A549 (cell line): ENCODE measurements at regions not wholly inside any gene's neighbourhood (a gene's known extent, or its start where the extent isn't known, plus 50 kb on each side); places are given as distances from the start of the nearest gene placed in this dataset.

ENCODE experiments used
- ATAC-seq, 2 experiments: fragments of 200-7000 bp in 1 of 2; fragments of >200 bp in 1 of 2; cut with Nextera tagmentation in 1 of 2; cut with Tn5 transposase in 1 of 2; 3 replicates each; pipeline versions ENCODE4 v1.8.0 to v1.9.1; 2018 to 2020; ENCODE audit warnings: mild to moderate bottlenecking in 1 of 2, moderate library complexity in 1 of 2
- CTCF ChIA-PET: fragments of 300-600 bp; sonication (Branson Sonifier 250); formaldehyde crosslinking; extraction: SDS; loops from one replicate; lab custom pipeline; 2021; ENCODE audit warnings: antibody characterized with exemption, inconsistent platforms; lab: Yijun Ruan, JAX
- POLR2A ChIA-PET: fragments of 350-600 bp; formaldehyde crosslinking; extraction: SDS; loops from one replicate; lab custom pipeline; 2021; ENCODE audit warnings: antibody characterized with exemption, inconsistent platforms; lab: Yijun Ruan, JAX
- DNase-seq, 2 experiments: peaks; one replicate each; pipeline versions ENCODE4 v3.0.0 to v3.0.0-alpha.2; 2011 to 2016; ENCODE audit warnings: low read depth in 1 of 2, low spot score in 1 of 2
- FAIRE-seq: peaks from 2 replicates; lab custom pipeline; 2011; peaks lifted over from hg19 to GRCh38; lab: Jason Lieb, UNC
- H3K27ac ChIP-seq, 2 experiments: fragments of >200 bp; sonication (Bioruptor Twin); formaldehyde crosslinking; 3 replicates each; pipeline ENCODE4 v1.5.1; 2016 to 2017
- H3K4me1 ChIP-seq: fragments of >200 bp; sonication (Bioruptor Twin); formaldehyde crosslinking; 3 replicates; pipeline ENCODE4 v1.6.1; 2016
- H3K4me2 ChIP-seq: fragments of >200 bp; sonication (Bioruptor Twin); formaldehyde crosslinking; 3 replicates; pipeline ENCODE4 v1.6.1; 2016
- H3K4me3 ChIP-seq: fragments of >200 bp; sonication (Bioruptor Twin); formaldehyde crosslinking; 3 replicates; pipeline ENCODE4 v1.5.1; 2016
- H3K9me3 ChIP-seq: fragments of >200 bp; sonication (Bioruptor Twin); formaldehyde crosslinking; 3 replicates; pipeline ENCODE4 v1.6.1; 2016
- CBX2 ChIP-seq: fragments of 200-600 bp; sonication (generic); IDR thresholded peaks from 2 replicates; pipeline ENCODE4 v1.6.1; 2016; ENCODE audit warnings: low read depth, mild to moderate bottlenecking, borderline replicate concordance
- E2F6 ChIP-seq: IDR thresholded peaks from 2 replicates; pipeline ENCODE4 v1.6.1; 2012; ENCODE audit warnings: low read depth, borderline replicate concordance
- EHF ChIP-seq: fragments of 250-450 bp; sonication (Bioruptor Pico); IDR thresholded peaks from 2 replicates; pipeline ENCODE4 v1.5.0; 2020; ENCODE audit warnings: mild to moderate bottlenecking
- EHMT2 ChIP-seq: fragments of 200-600 bp; sonication (generic); IDR thresholded peaks from 2 replicates; pipeline ENCODE4 v1.6.1; 2016; ENCODE audit warnings: antibody characterized with exemption, low read depth, mild to moderate bottlenecking, moderate library complexity
- ESRRA ChIP-seq: fragments of 150-350 bp; IDR thresholded peaks from 2 replicates; pipeline ENCODE4 v1.6.1; 2014; ENCODE audit warnings: mild to moderate bottlenecking, low read length, borderline replicate concordance
- FOSB ChIP-seq: fragments of 250-450 bp; sonication (Bioruptor Pico); IDR thresholded peaks from 2 replicates; pipeline ENCODE4 v1.5.0; 2020; ENCODE audit warnings: mild to moderate bottlenecking, moderate library complexity
- FOSL2 ChIP-seq, 2 experiments: fragments of 450-650 bp in 1 of 2; fragments of >200 bp in 1 of 2; sonication (Bioruptor Twin) in 1 of 2; formaldehyde crosslinking; IDR thresholded peaks; 2 replicates each; pipeline versions ENCODE4 v1.5.0 to v1.6.1; 2016 to 2020; ENCODE audit warnings: mild to moderate bottlenecking in 1 of 2, moderate library complexity in 1 of 2
- GATA3 ChIP-seq: IDR thresholded peaks from 2 replicates; pipeline ENCODE4 v1.6.1; 2012; ENCODE audit warnings: borderline replicate concordance
- HEYL ChIP-seq: fragments of 250-450 bp; sonication (Bioruptor Pico); IDR thresholded peaks from 2 replicates; pipeline ENCODE4 v1.8.0; 2021; ENCODE audit warnings: mild to moderate bottlenecking, moderate library complexity
- HOXA7 ChIP-seq: fragments of 250-450 bp; sonication (Bioruptor Pico); IDR thresholded peaks from 2 replicates; pipeline ENCODE4 v1.5.0; 2020; ENCODE audit warnings: mild to moderate bottlenecking, moderate library complexity
- JUN ChIP-seq, 2 experiments: fragments of >200 bp; sonication (Bioruptor Twin); formaldehyde crosslinking; IDR thresholded peaks; 2 replicates in 1 of 2; 3 replicates in 1 of 2; pipeline ENCODE4 v1.6.1; 2016 to 2017
- MAFK ChIP-seq: fragments of 450-650 bp; IDR thresholded peaks from 2 replicates; pipeline ENCODE4 v1.6.1; 2014; ENCODE audit not compliant: partially characterized antibody
- MAZ ChIP-seq: fragments of 150-350 bp; IDR thresholded peaks from 2 replicates; pipeline ENCODE4 v1.6.1; 2014; ENCODE audit warnings: antibody characterized with exemption, low read depth, low read length, borderline replicate concordance
- NPAS2 ChIP-seq: fragments of 250-450 bp; sonication (Bioruptor Pico); IDR thresholded peaks from 2 replicates; pipeline ENCODE4 v1.8.0; 2022; ENCODE audit warnings: mild to moderate bottlenecking, moderate library complexity, borderline replicate concordance
- PHF8 ChIP-seq: fragments of 200-600 bp; sonication (generic); IDR thresholded peaks from 2 replicates; pipeline ENCODE4 v1.6.1; 2016; ENCODE audit warnings: low read depth, mild to moderate bottlenecking, antibody characterized with exemption, moderate library complexity, borderline replicate concordance
- POLR2A ChIP-seq: IDR thresholded peaks from 2 replicates; pipeline ENCODE4 v1.6.1; 2012; ENCODE audit warnings: mild to moderate bottlenecking, low read length
- RARB ChIP-seq: fragments of 250-450 bp; sonication (Bioruptor Pico); IDR thresholded peaks from 2 replicates; pipeline ENCODE4 v1.8.0; 2021; ENCODE audit warnings: mild to moderate bottlenecking, moderate library complexity
- RCOR1 ChIP-seq: fragments of 150-350 bp; IDR thresholded peaks from 2 replicates; pipeline ENCODE4 v1.6.1; 2014; ENCODE audit warnings: antibody characterized with exemption, low read length, low read depth
- RNF2 ChIP-seq: fragments of 200-600 bp; sonication (generic); IDR thresholded peaks from 2 replicates; pipeline ENCODE4 v1.6.1; 2016; ENCODE audit warnings: low read depth, mild to moderate bottlenecking, antibody characterized with exemption, moderate library complexity, borderline replicate concordance
- SMC3 ChIP-seq: fragments of >200 bp; sonication (Bioruptor Twin); formaldehyde crosslinking; IDR thresholded peaks from 3 replicates; pipeline ENCODE4 v1.6.1; 2018; ENCODE audit warnings: inconsistent platforms
- TP53 ChIP-seq: fragments of 250-450 bp; sonication (Bioruptor Pico); IDR thresholded peaks from 2 replicates; pipeline ENCODE4 v1.5.0; 2021; ENCODE audit warnings: mild to moderate bottlenecking, moderate library complexity
- USF2 ChIP-seq: fragments of 450-650 bp; IDR thresholded peaks from 2 replicates; pipeline ENCODE4 v1.6.1; 2014; ENCODE audit warnings: antibody characterized with exemption
- ZNF302 ChIP-seq: fragments of 250-450 bp; sonication (Bioruptor Pico); IDR thresholded peaks from 2 replicates; pipeline ENCODE4 v1.9.0; 2021; ENCODE audit warnings: inconsistent platforms, mild to moderate bottlenecking, moderate library complexity
- ZSCAN20 ChIP-seq: fragments of 250-450 bp; sonication (Bioruptor Pico); IDR thresholded peaks from 2 replicates; pipeline ENCODE4 v1.8.0; 2022; ENCODE audit warnings: mild to moderate bottlenecking, moderate library complexity
- WGBS: methylation state at CpG from one replicate; pipeline ENCODE4 v1.1.6; 2017; ENCODE audit errors: missing lambda C conversion rate; 5-methylcytosine and 5-hydroxymethylcytosine counted together
- TF ChIP-seq, protein P1 (sequence below): fragments of >200 bp; sonication (Bioruptor Twin); formaldehyde crosslinking; IDR thresholded peaks from 2 replicates; pipeline ENCODE4 v1.6.1; 2016
- TF ChIP-seq, protein P2 (sequence below): IDR thresholded peaks from 2 replicates; pipeline ENCODE4 v1.6.1; 2012
- TF ChIP-seq, protein P3 (sequence below): fragments of >200 bp; sonication (Bioruptor Twin); formaldehyde crosslinking; IDR thresholded peaks from 3 replicates; pipeline ENCODE4 v1.5.1; 2016

GRCh38 chr9:19516348-19516747 is 107.5 kb downstream of the ACER2 start (continued):
- TF ChIP-seq GATA3: no peak

- TF ChIP-seq, protein P1, sequence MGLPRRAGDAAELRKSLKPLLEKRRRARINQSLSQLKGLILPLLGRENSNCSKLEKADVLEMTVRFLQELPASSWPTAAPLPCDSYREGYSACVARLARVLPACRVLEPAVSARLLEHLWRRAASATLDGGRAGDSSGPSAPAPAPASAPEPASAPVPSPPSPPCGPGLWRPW: no peak
- no peak for TF ChIP-seq EHMT2
- TF ChIP-seq E2F6: no peak
- no peak for TF ChIP-seq USF2
- TF ChIP-seq, protein P2, sequence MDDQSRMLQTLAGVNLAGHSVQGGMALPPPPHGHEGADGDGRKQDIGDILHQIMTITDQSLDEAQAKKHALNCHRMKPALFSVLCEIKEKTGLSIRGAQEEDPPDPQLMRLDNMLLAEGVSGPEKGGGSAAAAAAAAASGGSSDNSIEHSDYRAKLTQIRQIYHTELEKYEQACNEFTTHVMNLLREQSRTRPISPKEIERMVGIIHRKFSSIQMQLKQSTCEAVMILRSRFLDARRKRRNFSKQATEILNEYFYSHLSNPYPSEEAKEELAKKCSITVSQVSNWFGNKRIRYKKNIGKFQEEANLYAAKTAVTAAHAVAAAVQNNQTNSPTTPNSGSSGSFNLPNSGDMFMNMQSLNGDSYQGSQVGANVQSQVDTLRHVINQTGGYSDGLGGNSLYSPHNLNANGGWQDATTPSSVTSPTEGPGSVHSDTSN: no peak
- TF ChIP-seq MAZ: no peak
- TF ChIP-seq FOSB (CRISPR knock-in tag): no peak
- TF ChIP-seq MAFK: no peak
- TF ChIP-seq ZNF302 (CRISPR knock-in tag): no peak
- no peak for TF ChIP-seq JUN (IDR thresholded peaks at IDR 0.05)
- no peak for TF ChIP-seq HOXA7 (CRISPR knock-in tag)
- no peak for TF ChIP-seq RNF2
- no peak for TF ChIP-seq ESRRA
- TF ChIP-seq RARB (CRISPR knock-in tag): no peak
- TF ChIP-seq PHF8: no peak
- no peak overlapping the region for H3K27ac ChIP-seq
- H3K4me3 ChIP-seq: no peak overlapping the region
- ATAC-seq: no peak
- DNase-seq: no peak
- H3K4me1 ChIP-seq: no peaks in the 10 kb centered on the region
- WGBS: 22% methylated on average over 7 of the region's 7 CpGs
- H3K4me2 ChIP-seq: peak overlapping the region; percentile 52
- CTCF ChIA-PET: no interaction called here
- no peak for FAIRE-seq
- POLR2A ChIA-PET: no interaction called here
- no peaks in the 10 kb centered on the region for H3K9me3 ChIP-seq
These were observed 105.0 kb downstream of the ACER2 start for GRCh38 chr9:19513671-19514275.

DNA sequence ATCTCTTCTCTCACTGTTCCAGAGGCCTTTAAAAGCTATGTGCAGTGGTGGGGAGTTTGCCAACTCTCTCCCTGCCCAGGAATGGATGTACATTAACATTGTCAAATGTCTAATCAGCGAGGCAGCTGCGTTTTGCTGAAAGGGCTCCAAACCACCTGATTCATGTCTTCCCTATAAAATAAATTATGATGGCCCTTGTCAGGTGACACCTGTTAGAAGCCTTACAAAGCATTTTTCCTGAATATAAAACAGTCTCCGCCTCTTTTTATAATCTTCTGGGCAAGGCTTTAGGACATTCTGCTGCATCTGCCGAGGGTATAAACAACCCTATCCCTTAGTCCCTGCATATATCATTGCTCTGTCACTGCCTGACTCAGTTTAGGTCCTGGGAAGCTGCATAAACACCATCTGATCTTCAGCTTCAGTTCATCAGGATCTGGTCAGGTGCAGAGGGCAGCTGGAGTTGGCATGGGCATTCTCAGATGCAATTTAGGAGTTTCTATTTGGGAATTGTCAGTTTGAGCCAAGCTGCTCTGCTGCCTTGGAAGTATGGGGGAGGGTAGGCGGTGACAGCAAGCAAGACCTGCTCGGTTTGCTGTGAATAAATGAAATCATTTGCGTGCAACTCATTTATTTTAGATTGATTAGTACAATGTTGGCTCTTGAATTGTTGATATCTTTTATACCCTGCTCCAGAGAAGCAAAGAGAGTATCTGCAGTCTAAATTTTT is 103.5 kb downstream of the ACER2 start:
- FAIRE-seq (no peak), ATAC-seq (no peak), DNase-seq (no peak)
- ChIA-PET POLR2A (no interaction called here), CTCF (interaction anchor here (1.9 kb wide), 1 partner anchor 9 kb away, joined by 4 read pairs; no protein-coding TSS in a partner anchor)
- TF ChIP-seq HEYL (CRISPR knock-in tag) (no peak), POLR2A (no peak), ESRRA (no peak), NPAS2 (CRISPR knock-in tag) (no peak), FOSL2 (IDR thresholded peaks at IDR 0.05) (no peak), FOSL2 (CRISPR knock-in tag; IDR thresholded peaks at IDR 0.05) (no peak), EHF (CRISPR knock-in tag) (no peak), USF2 (no peak), ZNF302 (CRISPR knock-in tag) (no peak), RCOR1 (no peak), SMC3 (no peak), ZSCAN20 (CRISPR knock-in tag) (no peak), CBX2 (no peak), TP53 (CRISPR knock-in tag) (no peak)
- TF ChIP-seq, protein P3, sequence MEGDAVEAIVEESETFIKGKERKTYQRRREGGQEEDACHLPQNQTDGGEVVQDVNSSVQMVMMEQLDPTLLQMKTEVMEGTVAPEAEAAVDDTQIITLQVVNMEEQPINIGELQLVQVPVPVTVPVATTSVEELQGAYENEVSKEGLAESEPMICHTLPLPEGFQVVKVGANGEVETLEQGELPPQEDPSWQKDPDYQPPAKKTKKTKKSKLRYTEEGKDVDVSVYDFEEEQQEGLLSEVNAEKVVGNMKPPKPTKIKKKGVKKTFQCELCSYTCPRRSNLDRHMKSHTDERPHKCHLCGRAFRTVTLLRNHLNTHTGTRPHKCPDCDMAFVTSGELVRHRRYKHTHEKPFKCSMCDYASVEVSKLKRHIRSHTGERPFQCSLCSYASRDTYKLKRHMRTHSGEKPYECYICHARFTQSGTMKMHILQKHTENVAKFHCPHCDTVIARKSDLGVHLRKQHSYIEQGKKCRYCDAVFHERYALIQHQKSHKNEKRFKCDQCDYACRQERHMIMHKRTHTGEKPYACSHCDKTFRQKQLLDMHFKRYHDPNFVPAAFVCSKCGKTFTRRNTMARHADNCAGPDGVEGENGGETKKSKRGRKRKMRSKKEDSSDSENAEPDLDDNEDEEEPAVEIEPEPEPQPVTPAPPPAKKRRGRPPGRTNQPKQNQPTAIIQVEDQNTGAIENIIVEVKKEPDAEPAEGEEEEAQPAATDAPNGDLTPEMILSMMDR: no peak
- TF ChIP-seq, protein P1: no peak
- Histone ChIP-seq H3K9me3 (no peaks in the 10 kb centered on the region), H3K4me3 (no peak overlapping the region), H3K4me2 (no peak overlapping the region), H3K27ac (no peak overlapping the region), H3K4me1 (no peaks in the 10 kb centered on the region)
- WGBS: 17% methylated on average over 7 of the region's 7 CpGs
